ENCODE measurements at regions not wholly inside any gene's neighbourhood (a gene's known extent, or its start where the extent isn't known, plus 50 kb on each side); places are given as distances from the start of the nearest gene placed in this dataset.

DNA sequence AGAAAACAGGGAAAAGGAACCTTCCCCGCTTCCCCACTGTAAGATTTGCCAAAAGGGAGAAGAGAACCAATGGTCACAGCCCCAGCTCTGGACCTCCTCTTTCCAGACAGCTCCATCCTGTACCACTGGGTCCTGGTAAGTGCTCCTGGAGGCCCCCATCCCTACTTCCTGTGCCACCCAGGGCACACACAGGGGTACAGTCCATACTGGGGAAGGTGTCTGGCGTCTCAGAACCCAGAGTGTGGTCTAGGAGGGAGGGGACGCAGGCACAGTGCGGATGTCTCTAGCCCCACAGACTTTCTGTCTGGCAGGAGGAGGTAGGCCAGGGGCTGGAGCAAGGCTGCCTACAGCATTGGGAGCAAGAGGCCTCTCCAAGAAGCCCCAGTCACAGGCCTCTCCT lies 213.3 kb upstream of the IGFBP3 start:
- H3K4ac ChIP-seq (ENCODE audit: low read depth in 1 of 2, low read length in 2 of 2) = no peak overlapping the region
- 98% methylated on average over 4 of the region's 4 CpGs for WGBS

DNA sequence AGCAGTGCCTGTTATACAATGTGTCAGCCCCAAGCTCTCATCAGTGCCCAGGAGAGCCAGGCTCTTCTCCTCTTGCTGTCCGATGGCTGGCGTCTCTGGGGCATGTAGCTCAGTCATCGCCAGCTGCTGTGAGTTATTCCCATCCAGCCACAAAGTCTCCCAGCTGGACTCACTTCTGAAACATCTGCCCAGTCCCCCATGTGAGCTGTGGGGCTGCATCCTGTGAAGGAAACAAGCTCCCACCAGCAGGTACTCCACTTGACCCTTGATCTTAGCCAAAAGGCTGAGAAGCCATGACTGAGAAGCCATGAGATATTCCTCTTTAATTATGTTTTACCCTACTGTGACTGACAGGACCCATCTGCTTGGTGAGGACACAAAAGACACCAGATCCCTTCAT lies 212.7 kb upstream of the IGFBP3 start:
- H3K27me3 ChIP-seq (ENCODE audit: control insufficient read depth in 1 of 2, insufficient read depth in 1 of 2, low read length in 2 of 2) = no peaks in the 10 kb centered on the region
- no peak overlapping the region for H3K18ac ChIP-seq (ENCODE audit: low read depth in 1 of 2, low read length in 2 of 2)
- no peak overlapping the region for H2BK15ac ChIP-seq (ENCODE audit: low read depth, poor library complexity, severe bottlenecking)
- H3K27ac ChIP-seq (ENCODE audit: low read length, poor library complexity, severe bottlenecking) = no peak overlapping the region
- no peak overlapping the region for H3K14ac ChIP-seq (ENCODE audit: low read length in 2 of 2)
- H3K4me1 ChIP-seq (ENCODE audit: control insufficient read depth, insufficient read depth, low read depth, low read length) = peaks cover 10% of the 10 kb centered on the region
- H3K4ac ChIP-seq (ENCODE audit: low read depth in 1 of 2, low read length in 2 of 2) = peak overlapping the region in 1 of 2 experiments; percentile 70
- no peak overlapping the region for H2AFZ ChIP-seq (ENCODE audit: low read depth, low read length)
- H3K9me3 ChIP-seq (ENCODE audit: control insufficient read depth, low read length) = no peaks in the 10 kb centered on the region
- no peak overlapping the region for H3K4me2 ChIP-seq (ENCODE audit: low read length, poor library complexity, severe bottlenecking)
- H3K4me3 ChIP-seq (ENCODE audit: insufficient read depth in 1 of 2, low read depth in 1 of 2, low read length in 2 of 2) = no peak overlapping the region
- H3K9ac ChIP-seq (ENCODE audit: low read length) = no peak overlapping the region
- H4K91ac ChIP-seq (ENCODE audit: low read length) = no peak overlapping the region
- 70% methylated on average over 3 of the region's 3 CpGs for WGBS
- H4K8ac ChIP-seq (ENCODE audit: low read length) = peak overlapping the region; percentile 24
- H3K36me3 ChIP-seq (ENCODE audit: control insufficient read depth in 1 of 2, insufficient read depth in 2 of 2, low read depth in 1 of 2, low read length in 2 of 2) = no peaks in the 10 kb centered on the region
- H2BK5ac ChIP-seq (ENCODE audit: low read depth, low read length, poor library complexity, severe bottlenecking) = no peak overlapping the region
- peak overlapping the region; percentile 99 for H2AK5ac ChIP-seq (ENCODE audit: low read length, severe bottlenecking)
- peak; percentile 16 for DNase-seq
- no peaks in the 10 kb centered on the region for H3K79me1 ChIP-seq (replicated peaks; ENCODE audit: low read length, poor library complexity, severe bottlenecking)
- no peak overlapping the region for H3K23ac ChIP-seq (ENCODE audit: low read length in 2 of 2)
- no peak overlapping the region for H2BK120ac ChIP-seq (ENCODE audit: low read depth, low read length)
- peak overlapping the region in 1 of 2 experiments; percentile 7 for H2BK12ac ChIP-seq (ENCODE audit: low read length in 2 of 2)

More for the DNA sequence above, 213.3 kb upstream of the IGFBP3 start:
- peak overlapping the region; percentile 49 for H2BK120ac ChIP-seq (ENCODE audit: low read depth, low read length)
- H3K23ac ChIP-seq (ENCODE audit: low read length in 2 of 2) = no peak overlapping the region
- peak overlapping the region; percentile 99 for H2AK5ac ChIP-seq (ENCODE audit: low read length, severe bottlenecking)
- H3K14ac ChIP-seq (ENCODE audit: low read length in 2 of 2) = peak overlapping the region in 1 of 2 experiments; percentile 36
- no peak overlapping the region for H3K27ac ChIP-seq (ENCODE audit: low read length, poor library complexity, severe bottlenecking)
- H4K91ac ChIP-seq (ENCODE audit: low read length) = peak overlapping the region; percentile 52
- H2BK5ac ChIP-seq (ENCODE audit: low read depth, low read length, poor library complexity, severe bottlenecking) = no peak overlapping the region
- no peaks in the 10 kb centered on the region for H3K79me1 ChIP-seq (replicated peaks; ENCODE audit: low read length, poor library complexity, severe bottlenecking)
- DNase-seq = no peak
- H2BK15ac ChIP-seq (ENCODE audit: low read depth, poor library complexity, severe bottlenecking) = peak overlapping the region; percentile 26
- no peak overlapping the region for H2AFZ ChIP-seq (ENCODE audit: low read depth, low read length)
- H3K18ac ChIP-seq (ENCODE audit: low read depth in 1 of 2, low read length in 2 of 2) = no peak overlapping the region
- H3K27me3 ChIP-seq (ENCODE audit: control insufficient read depth in 1 of 2, insufficient read depth in 1 of 2, low read length in 2 of 2) = no peaks in the 10 kb centered on the region
- H4K8ac ChIP-seq (ENCODE audit: low read length) = no peak overlapping the region
- no peaks in the 10 kb centered on the region for H3K36me3 ChIP-seq (ENCODE audit: control insufficient read depth in 1 of 2, insufficient read depth in 2 of 2, low read depth in 1 of 2, low read length in 2 of 2)
- peak overlapping the region in 1 of 2 experiments; percentile 49 for H2BK12ac ChIP-seq (ENCODE audit: low read length in 2 of 2)
- H3K4me1 ChIP-seq (ENCODE audit: control insufficient read depth, insufficient read depth, low read depth, low read length) = peaks cover 10% of the 10 kb centered on the region
- H3K9ac ChIP-seq (ENCODE audit: low read length) = no peak overlapping the region
- no peaks in the 10 kb centered on the region for H3K9me3 ChIP-seq (ENCODE audit: control insufficient read depth, low read length)
- H3K4me2 ChIP-seq (ENCODE audit: low read length, poor library complexity, severe bottlenecking) = no peak overlapping the region
- H3K4me3 ChIP-seq (ENCODE audit: insufficient read depth in 1 of 2, low read depth in 1 of 2, low read length in 2 of 2) = no peak overlapping the region

DNA sequence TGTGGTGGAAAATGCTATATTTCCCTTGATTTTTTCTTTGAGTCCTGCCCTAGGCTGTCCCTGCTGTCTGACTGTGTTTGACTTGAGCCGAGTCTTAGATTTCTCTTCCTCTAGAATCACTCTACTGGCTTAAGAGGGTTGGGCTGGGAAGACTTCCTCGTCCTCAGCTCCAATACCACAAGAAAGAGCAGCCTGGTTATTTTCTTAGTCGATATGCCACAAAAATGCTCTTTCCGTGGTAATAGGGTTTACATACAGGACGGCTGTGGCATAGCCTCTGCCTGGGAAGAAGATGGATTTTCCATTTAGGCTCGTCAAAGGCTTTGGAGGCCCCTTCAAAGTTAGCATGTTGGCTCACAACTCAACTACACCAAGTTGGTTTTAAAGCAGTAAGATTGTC lies 212.0 kb upstream of the IGFBP3 start:
- H3K9me3 ChIP-seq (ENCODE audit: control insufficient read depth, low read length) = no peaks in the 10 kb centered on the region
- peak overlapping the region; percentile 28 for H3K27ac ChIP-seq (ENCODE audit: low read length, poor library complexity, severe bottlenecking)
- no peak overlapping the region for H3K9ac ChIP-seq (ENCODE audit: low read length)
- H3K23ac ChIP-seq (ENCODE audit: low read length in 2 of 2) = no peak overlapping the region
- no peak overlapping the region for H4K91ac ChIP-seq (ENCODE audit: low read length)
- H3K4me2 ChIP-seq (ENCODE audit: low read length, poor library complexity, severe bottlenecking) = no peak overlapping the region
- no peaks in the 10 kb centered on the region for H3K79me1 ChIP-seq (replicated peaks; ENCODE audit: low read length, poor library complexity, severe bottlenecking)
- no peak overlapping the region for H2BK5ac ChIP-seq (ENCODE audit: low read depth, low read length, poor library complexity, severe bottlenecking)
- H3K4me1 ChIP-seq (ENCODE audit: control insufficient read depth, insufficient read depth, low read depth, low read length) = peaks cover 10% of the 10 kb centered on the region
- H2BK12ac ChIP-seq (ENCODE audit: low read length in 2 of 2) = no peak overlapping the region
- H2BK15ac ChIP-seq (ENCODE audit: low read depth, poor library complexity, severe bottlenecking) = no peak overlapping the region
- H2BK120ac ChIP-seq (ENCODE audit: low read depth, low read length) = no peak overlapping the region
- peak; percentile 50 for DNase-seq
- no peak overlapping the region for H2AFZ ChIP-seq (ENCODE audit: low read depth, low read length)
- no peak overlapping the region for H3K4me3 ChIP-seq (ENCODE audit: insufficient read depth in 1 of 2, low read depth in 1 of 2, low read length in 2 of 2)
- no peaks in the 10 kb centered on the region for H3K36me3 ChIP-seq (ENCODE audit: control insufficient read depth in 1 of 2, insufficient read depth in 2 of 2, low read depth in 1 of 2, low read length in 2 of 2)
- H2AK5ac ChIP-seq (ENCODE audit: low read length, severe bottlenecking) = peak overlapping the region; percentile 84
- WGBS = 71% methylated on average over 6 of the region's 6 CpGs
- no peak overlapping the region for H3K18ac ChIP-seq (ENCODE audit: low read depth in 1 of 2, low read length in 2 of 2)
- H3K27me3 ChIP-seq (ENCODE audit: control insufficient read depth in 1 of 2, insufficient read depth in 1 of 2, low read length in 2 of 2) = no peaks in the 10 kb centered on the region
- no peak overlapping the region for H3K14ac ChIP-seq (ENCODE audit: low read length in 2 of 2)
- H3K4ac ChIP-seq (ENCODE audit: low read depth in 1 of 2, low read length in 2 of 2) = no peak overlapping the region
- no peak overlapping the region for H4K8ac ChIP-seq (ENCODE audit: low read length)

DNA sequence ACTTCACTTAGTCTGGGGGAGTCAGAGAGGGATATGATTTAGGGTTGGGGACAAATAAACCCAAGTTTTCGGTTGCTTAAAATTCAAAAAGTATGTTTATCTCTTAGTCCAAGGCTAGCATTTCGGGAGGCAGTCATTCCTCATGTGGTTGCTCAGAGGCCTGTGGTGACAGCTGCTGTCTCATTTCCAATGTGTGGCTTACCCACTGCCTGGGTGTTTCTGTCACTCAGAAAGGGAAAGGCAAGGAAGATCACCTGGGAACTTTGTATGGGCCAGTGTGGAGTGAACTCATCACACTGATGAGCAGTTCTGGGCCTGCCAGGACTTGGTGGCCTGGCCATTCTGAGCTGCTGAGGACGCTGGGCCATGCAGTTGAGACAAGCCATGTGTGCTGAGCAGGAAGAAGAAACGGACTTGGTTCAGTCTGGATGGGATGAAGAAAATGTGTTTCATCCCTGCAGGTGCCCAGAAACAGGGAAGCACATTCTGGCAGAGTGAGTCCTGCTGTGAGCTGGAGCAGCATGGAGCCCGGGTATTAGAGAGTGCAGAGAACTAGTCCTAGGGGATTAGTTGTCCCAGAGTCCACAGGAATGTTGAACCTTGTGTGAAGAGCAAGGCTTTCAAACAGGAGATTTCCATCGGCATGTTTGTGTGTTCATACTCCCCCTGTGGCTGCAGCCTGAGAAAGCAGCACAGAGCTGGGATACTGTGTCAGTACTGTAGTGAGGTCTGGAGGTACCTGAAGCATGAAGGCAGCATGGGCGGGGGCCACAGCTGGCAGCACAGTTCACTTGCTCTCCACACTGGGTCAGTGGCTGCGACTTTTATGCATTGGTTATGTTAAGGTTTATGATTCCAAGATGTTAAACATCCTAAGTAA lies 211.1 kb upstream of the IGFBP3 start:
- no peak overlapping the region for H2AFZ ChIP-seq (ENCODE audit: low read depth, low read length)
- no peaks in the 10 kb centered on the region for H3K79me1 ChIP-seq (replicated peaks; ENCODE audit: low read length, poor library complexity, severe bottlenecking)
- WGBS = 81% methylated on average over 8 of the region's 8 CpGs

More for the DNA sequence above, 211.1 kb upstream of the IGFBP3 start:
- Histone ChIP-seq H3K36me3 (ENCODE audit: control insufficient read depth in 1 of 2, insufficient read depth in 2 of 2, low read depth in 1 of 2, low read length in 2 of 2) (no peaks in the 10 kb centered on the region), H2BK5ac (ENCODE audit: low read depth, low read length, poor library complexity, severe bottlenecking) (peak overlapping the region; percentile 14), H4K91ac (ENCODE audit: low read length) (peak overlapping the region; percentile 66), H3K4me2 (ENCODE audit: low read length, poor library complexity, severe bottlenecking) (no peak overlapping the region), H3K4me1 (ENCODE audit: control insufficient read depth, insufficient read depth, low read depth, low read length) (peaks cover 10% of the 10 kb centered on the region), H3K9ac (ENCODE audit: low read length) (no peak overlapping the region), H2AK5ac (ENCODE audit: low read length, severe bottlenecking) (peak overlapping the region; percentile 95), H3K4me3 (ENCODE audit: insufficient read depth in 1 of 2, low read depth in 1 of 2, low read length in 2 of 2) (no peak overlapping the region), H2BK120ac (ENCODE audit: low read depth, low read length) (no peak overlapping the region), H4K8ac (ENCODE audit: low read length) (peak overlapping the region; percentile 56), H3K27me3 (ENCODE audit: control insufficient read depth in 1 of 2, insufficient read depth in 1 of 2, low read length in 2 of 2) (no peaks in the 10 kb centered on the region), H3K23ac (ENCODE audit: low read length in 2 of 2) (no peak overlapping the region), H3K9me3 (ENCODE audit: control insufficient read depth, low read length) (no peaks in the 10 kb centered on the region), H3K18ac (ENCODE audit: low read depth in 1 of 2, low read length in 2 of 2) (peak overlapping the region in 1 of 2 experiments; percentile 41), H2BK15ac (ENCODE audit: low read depth, poor library complexity, severe bottlenecking) (no peak overlapping the region), H3K4ac (ENCODE audit: low read depth in 1 of 2, low read length in 2 of 2) (peak overlapping the region in 1 of 2 experiments; percentile 11), H2BK12ac (ENCODE audit: low read length in 2 of 2) (peak overlapping the region; percentile 49 to 83), H3K27ac (ENCODE audit: low read length, poor library complexity, severe bottlenecking) (peak overlapping the region; percentile 73), H3K14ac (ENCODE audit: low read length in 2 of 2) (peak overlapping the region in 1 of 2 experiments; percentile 23)
- DNase-seq = peak; percentile 21

Data from mesenchymal stem cell (in vitro differentiated cells and primary cell).